ENCODE measurements at regions not wholly inside any gene's neighbourhood (a gene's known extent, or its start where the extent isn't known, plus 50 kb on each side); places are given as distances from the start of the nearest gene placed in this dataset.

GRCh38 chr1:157231846-157232525 is 93.8 kb upstream of the ETV3 start:
- H2AFZ ChIP-seq (ENCODE audit: low read depth, low read length) = no peak overlapping the region
- H3K9ac ChIP-seq (replicated peaks; ENCODE audit: extremely low read depth, insufficient read depth, low read length) = no peak overlapping the region
- H3K79me2 ChIP-seq (ENCODE audit: control insufficient read depth, insufficient read depth, low read length) = no peaks in the 10 kb centered on the region
- H3K36me3 ChIP-seq (ENCODE audit: control insufficient read depth in 2 of 2, extremely low read depth in 1 of 2, insufficient read depth in 2 of 2, low read length in 2 of 2) = no peaks in the 10 kb centered on the region
- H3K9me3 ChIP-seq (replicated peaks; ENCODE audit: control insufficient read depth, insufficient read depth, low read length) = no peaks in the 10 kb centered on the region
- intact Hi-C loops (cut with micrococcal nuclease) = no loop called here
- no peak overlapping the region for H3K4me3 ChIP-seq (replicated peaks in 1 of 3; ENCODE audit: insufficient read depth in 1 of 3, low read depth in 1 of 3, low read length in 3 of 3)
- no peaks in the 10 kb centered on the region for H3K27me3 ChIP-seq (ENCODE audit: control insufficient read depth in 2 of 2, insufficient read depth in 2 of 2, low read length in 2 of 2)
- H3K9me1 ChIP-seq (replicated peaks; ENCODE audit: control insufficient read depth, extremely low read depth, insufficient read depth, low read length) = no peaks in the 10 kb centered on the region
- TF ChIP-seq POLR2A (IDR thresholded peaks at IDR 0.05; ENCODE audit: low read depth, low read length) = no peak
- TF ChIP-seq MYC (IDR thresholded peaks at IDR 0.05; ENCODE audit: low read depth, low read length) = no peak
- no peak for TF ChIP-seq CTCF (IDR thresholded peaks at IDR 0.05; ENCODE audit: extremely low read depth in 1 of 2, insufficient read depth in 1 of 2, low read depth in 1 of 2, low read length in 2 of 2)
- no peak for TF ChIP-seq FOS (IDR thresholded peaks at IDR 0.05; ENCODE audit: borderline replicate concordance, insufficient read depth, low read length)
- no peak for TF ChIP-seq EZH2 (IDR thresholded peaks at IDR 0.05; ENCODE audit: borderline replicate concordance, low read depth, low read length, severe bottlenecking)
- no peak for TF ChIP-seq POLR2AphosphoS5 (IDR thresholded peaks at IDR 0.05; ENCODE audit: insufficient read depth, low read depth, low read length)
- no peak for TF ChIP-seq MAX (IDR thresholded peaks at IDR 0.05; ENCODE audit: insufficient read depth, insufficient read length)
- TF ChIP-seq GATA2 (IDR thresholded peaks at IDR 0.05; ENCODE audit: insufficient read depth, insufficient read length, low read depth, low read length) = no peak
- TF ChIP-seq JUN (IDR thresholded peaks at IDR 0.05; ENCODE audit: borderline replicate concordance, insufficient read depth, insufficient read length, low read depth) = no peak
- DNase-seq (ENCODE audit: low read depth, low spot score) = no peak
- BruUV-seq (replicated peaks) = no TSS peak
- no peak overlapping the region for H3K27ac ChIP-seq (ENCODE audit: insufficient read depth, low read depth, low read length)
- no peaks in the 10 kb centered on the region for H4K20me1 ChIP-seq (replicated peaks; ENCODE audit: control insufficient read depth, extremely low read depth, insufficient read depth, low read length)
- no peak for FAIRE-seq
- ChIA-PET POLR2A (no interaction called here), CTCF (no interaction called here)
- H3K4me1 ChIP-seq (ENCODE audit: control insufficient read depth, extremely low read depth, insufficient read depth, low read length) = no peaks in the 10 kb centered on the region
- no peak overlapping the region for H3K4me2 ChIP-seq (ENCODE audit: insufficient read depth, low read length)
- dilution Hi-C loops (cut with MboI; ENCODE audit: extremely low pct_ligation_motif_present, low sequenced_read_pairs) = no loop called here

All from endothelial cell of umbilical vein (primary cell).